ENCODE measurements at regions not wholly inside any gene's neighbourhood (a gene's known extent, or its start where the extent isn't known, plus 50 kb on each side); places are given as distances from the start of the nearest gene placed in this dataset.

GRCh38 chr1:234944439-234945344 lies 183.9 kb downstream of the TOMM20 start:
- ChIA-PET CTCF (no interaction called here), POLR2A (interaction anchor here (1.5 kb wide), 1 partner anchor 333 kb away, joined by 3 read pairs; no protein-coding TSS in a partner anchor)
- H3K27me3 Mint-ChIP-seq = no peaks in the 10 kb centered on the region
- H3K4me3 Mint-ChIP-seq = no peak overlapping the region
- DNase-seq (no peak), ATAC-seq (ENCODE audit: poor library complexity) (no peak)
- H3K4me1 ChIP-seq (ENCODE audit: insufficient read depth, low read length) = no peaks in the 10 kb centered on the region
- no peak overlapping the region for H3K27ac ChIP-seq (ENCODE audit: low read depth in 1 of 2, low read length in 2 of 2)
- intact Hi-C loops (cut with DNase I, micrococcal nuclease) = no loop called here
- no peaks in the 10 kb centered on the region for H3K27me3 ChIP-seq (ENCODE audit: control insufficient read depth in 1 of 2, insufficient read depth in 2 of 2, low read length in 2 of 2)
- TF ChIP-seq CTCF (IDR thresholded peaks at IDR 0.05) = no peak
- H3K36me3 Mint-ChIP-seq (ENCODE audit: low read depth) = no peaks in the 10 kb centered on the region
- no peaks in the 10 kb centered on the region for H3K9me3 Mint-ChIP-seq
- peaks cover 0 to 5% of the 10 kb centered on the region in 2 experiments for H3K9me3 ChIP-seq (ENCODE audit: control insufficient read depth in 1 of 2, insufficient read depth in 1 of 2, low read length in 2 of 2)
- peaks cover 7% of the 10 kb centered on the region for H3K4me1 Mint-ChIP-seq (ENCODE audit: low read depth)
- no peak overlapping the region for H3K27ac Mint-ChIP-seq
- H3K36me3 ChIP-seq (ENCODE audit: insufficient read depth, low read length) = no peaks in the 10 kb centered on the region
- H3K4me3 ChIP-seq (ENCODE audit: low read length) = no peak overlapping the region

GRCh38 chr1:234943836-234944402 lies 184.7 kb downstream of the TOMM20 start:
- POLR2A ChIA-PET = interaction anchor here (1.5 kb wide), 1 partner anchor 332 kb away, joined by 3 read pairs; no protein-coding TSS in a partner anchor
- no peaks in the 10 kb centered on the region for H3K27me3 Mint-ChIP-seq
- H3K4me3 ChIP-seq (ENCODE audit: low read length) = no peak overlapping the region
- no peaks in the 10 kb centered on the region for H3K27me3 ChIP-seq (ENCODE audit: control insufficient read depth in 1 of 2, insufficient read depth in 2 of 2, low read length in 2 of 2)
- intact Hi-C loops (cut with DNase I, micrococcal nuclease) = no loop called here
- no peak for TF ChIP-seq CTCF (IDR thresholded peaks at IDR 0.05)
- H3K9me3 Mint-ChIP-seq = no peaks in the 10 kb centered on the region
- CTCF ChIA-PET = interaction anchor here (1.0 kb wide), 1 partner anchor 13 kb away, joined by 3 read pairs; no protein-coding TSS in a partner anchor
- no peak overlapping the region for H3K27ac Mint-ChIP-seq
- no peak overlapping the region for H3K4me3 Mint-ChIP-seq
- H3K27ac ChIP-seq (ENCODE audit: low read depth in 1 of 2, low read length in 2 of 2) = no peak overlapping the region
- no peaks in the 10 kb centered on the region for H3K36me3 Mint-ChIP-seq (ENCODE audit: low read depth)
- H3K4me1 ChIP-seq (ENCODE audit: insufficient read depth, low read length) = no peaks in the 10 kb centered on the region
- H3K4me1 Mint-ChIP-seq (ENCODE audit: low read depth) = peaks cover 7% of the 10 kb centered on the region
- no peak for ATAC-seq (ENCODE audit: poor library complexity)
- DNase-seq = no peak
- H3K36me3 ChIP-seq (ENCODE audit: insufficient read depth, low read length) = no peaks in the 10 kb centered on the region
- no peaks in the 10 kb centered on the region for H3K9me3 ChIP-seq (ENCODE audit: control insufficient read depth in 1 of 2, insufficient read depth in 1 of 2, low read length in 2 of 2)

- Histone ChIP-seq H3K4me3 (ENCODE audit: low read length) (no peak overlapping the region), H3K27ac (ENCODE audit: low read depth in 1 of 2, low read length in 2 of 2) (no peak overlapping the region), H3K9me3 (ENCODE audit: control insufficient read depth in 1 of 2, insufficient read depth in 1 of 2, low read length in 2 of 2) (no peaks in the 10 kb centered on the region), H3K4me1 (ENCODE audit: insufficient read depth, low read length) (no peaks in the 10 kb centered on the region), H3K36me3 (ENCODE audit: insufficient read depth, low read length) (no peaks in the 10 kb centered on the region), H3K27me3 (ENCODE audit: control insufficient read depth in 1 of 2, insufficient read depth in 2 of 2, low read length in 2 of 2) (no peaks in the 10 kb centered on the region)
- CTCF ChIA-PET = interaction anchor here (1.0 kb wide), 1 partner anchor 12 kb away, joined by 3 read pairs; no protein-coding TSS in a partner anchor
- Mint-ChIP-seq H3K36me3 (ENCODE audit: low read depth) (no peaks in the 10 kb centered on the region), H3K4me1 (ENCODE audit: low read depth) (peaks cover 7% of the 10 kb centered on the region), H3K27me3 (no peaks in the 10 kb centered on the region), H3K27ac (no peak overlapping the region), H3K4me3 (no peak overlapping the region), H3K9me3 (no peaks in the 10 kb centered on the region)
- no peak for TF ChIP-seq CTCF (IDR thresholded peaks at IDR 0.05)
- ATAC-seq (ENCODE audit: poor library complexity) (no peak), DNase-seq (no peak)
- POLR2A ChIA-PET = interaction anchor here (1.5 kb wide), 1 partner anchor 332 kb away, joined by 3 read pairs; no protein-coding TSS in a partner anchor
- intact Hi-C loops (cut with DNase I, micrococcal nuclease) = no loop called here
Observed at GRCh38 chr1:234942879-234943506, 185.6 kb downstream of the TOMM20 start.
